ENCODE measurements at regions not wholly inside any gene's neighbourhood (a gene's known extent, or its start where the extent isn't known, plus 50 kb on each side); places are given as distances from the start of the nearest gene placed in this dataset.

GRCh38 chr4:125808570-125808969, 493.8 kb downstream of the FAT4 start:
- no peak for DNase-seq (ENCODE audit: low spot score)

- no peak for DNase-seq (ENCODE audit: low spot score)
Measured at GRCh38 chr4:125811892-125812291, 497.1 kb downstream of the FAT4 start.

DNA sequence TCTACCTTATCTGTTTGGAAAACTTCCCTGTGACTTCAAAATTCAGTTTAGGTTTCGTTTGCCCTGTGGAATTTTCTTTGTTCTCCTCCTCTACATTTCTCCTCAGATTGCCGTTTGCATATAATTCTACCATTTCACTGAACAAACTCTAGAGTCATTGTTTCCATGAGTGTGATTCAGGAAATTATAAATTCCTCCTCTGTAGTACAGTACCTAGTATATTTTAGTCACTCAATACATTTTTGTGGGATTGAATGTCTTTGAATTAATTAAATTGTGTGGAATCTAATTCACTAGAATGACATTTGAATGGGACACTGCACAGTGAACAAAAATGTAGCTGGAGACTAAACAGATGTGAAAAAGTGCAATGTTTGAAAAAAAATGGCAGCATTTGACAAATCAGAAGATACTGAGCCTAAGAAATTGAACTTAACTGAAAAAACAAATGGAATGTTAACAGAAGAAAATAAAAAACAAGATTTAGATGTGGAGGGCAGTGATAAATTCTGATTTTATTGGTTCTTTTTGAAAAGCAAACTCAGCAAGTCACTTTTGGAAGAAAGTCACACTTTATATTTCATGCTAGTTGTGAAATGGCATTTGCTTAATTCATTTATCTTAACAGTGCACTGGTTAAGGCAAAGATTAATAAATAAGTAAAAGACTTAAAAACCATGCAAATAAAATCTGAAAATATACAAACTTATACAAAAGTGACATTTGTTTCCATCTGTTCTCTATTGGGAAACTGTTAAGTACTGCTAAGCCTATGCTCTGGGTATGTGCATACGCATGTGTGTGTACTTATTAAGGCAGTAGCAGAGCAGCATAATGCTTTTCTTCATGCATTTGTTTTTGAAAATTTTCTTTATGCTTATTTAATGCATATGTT, 512.3 kb downstream of the FAT4 start:
- DNase-seq (ENCODE audit: low spot score) = no peak

GRCh38 chr4:125827696-125828052, 512.9 kb downstream of the FAT4 start:
- no peak for DNase-seq (ENCODE audit: low spot score)

GRCh38 chr4:125828346-125828745, 513.6 kb downstream of the FAT4 start:
- no peak for DNase-seq (ENCODE audit: low spot score)

GRCh38 chr4:125832161-125832560, 517.4 kb downstream of the FAT4 start:
- DNase-seq (ENCODE audit: low spot score) = no peak

DNA sequence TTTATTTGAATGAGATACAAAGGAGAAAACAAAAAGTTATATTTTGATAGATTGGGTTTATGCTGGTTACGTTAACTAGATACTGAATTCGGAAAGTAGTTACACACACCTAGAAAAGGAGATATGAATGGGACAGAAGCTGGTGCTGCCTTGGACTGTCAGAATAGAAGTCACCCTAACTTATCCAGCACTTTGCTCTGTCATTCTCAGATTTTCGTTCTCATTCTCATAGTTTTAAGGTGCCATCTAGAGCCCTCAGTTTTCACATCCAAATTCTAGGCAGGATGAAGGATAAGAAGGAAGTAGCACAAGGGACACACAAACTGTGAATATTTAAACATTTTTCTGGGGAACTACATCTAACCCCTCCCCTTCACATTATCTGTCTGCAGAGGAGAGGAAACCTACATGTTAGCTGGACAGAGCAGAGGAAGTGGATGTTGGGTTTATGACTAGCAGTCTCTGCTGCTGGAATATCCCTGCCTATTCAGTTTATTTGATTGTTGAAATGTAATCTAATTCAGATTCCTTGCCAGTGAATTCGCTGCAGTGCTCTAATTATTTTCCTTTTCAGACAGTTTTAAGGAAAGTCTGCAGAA, 521.9 kb downstream of the FAT4 start:
- no peak for DNase-seq (ENCODE audit: low spot score)

GRCh38 chr4:125837493-125838201, 522.9 kb downstream of the FAT4 start:
- DNase-seq (ENCODE audit: low spot score) = no peak

- DNase-seq (ENCODE audit: low spot score) = no peak
Measured at GRCh38 chr4:125838202-125838601, 523.4 kb downstream of the FAT4 start.

DNA sequence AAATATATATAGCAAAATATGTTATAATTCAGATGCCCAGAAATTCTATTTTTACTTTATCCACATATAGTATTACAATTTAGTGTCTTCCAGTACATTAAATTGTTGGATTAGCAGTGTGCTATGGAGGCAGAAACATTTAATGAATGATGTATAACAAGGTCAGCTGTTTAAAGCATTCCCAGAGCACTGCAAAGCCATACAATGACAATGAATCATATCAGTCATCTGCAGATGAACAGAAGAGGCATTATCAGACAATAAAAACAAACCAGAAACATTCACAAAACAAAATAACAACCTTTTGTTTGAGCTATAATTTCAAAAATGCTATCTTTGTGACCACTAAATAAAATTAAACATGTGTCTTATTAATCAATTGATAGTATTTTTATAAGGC, 524.2 kb downstream of the FAT4 start:
- no peak for DNase-seq (ENCODE audit: low spot score)

DNA sequence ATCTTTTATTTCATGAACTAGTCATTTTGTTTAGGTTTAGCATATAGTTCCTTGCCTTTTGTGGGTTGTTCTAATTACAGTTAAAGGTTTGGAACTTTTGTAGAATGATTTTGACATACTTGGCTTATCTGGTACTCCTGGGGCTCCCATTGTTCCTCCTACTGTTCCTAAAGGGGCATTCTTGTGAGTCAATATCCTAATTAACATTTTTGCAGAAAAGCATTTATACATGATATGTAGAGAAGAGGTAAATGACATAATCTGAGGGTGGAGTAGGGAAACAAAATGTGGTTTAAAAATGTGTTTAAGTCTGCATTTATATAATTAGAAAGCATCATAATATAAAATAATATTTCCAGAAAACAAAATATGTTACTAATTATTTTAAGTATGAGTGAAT, 529.2 kb downstream of the FAT4 start:
- DNase-seq (ENCODE audit: low spot score) = no peak

DNA sequence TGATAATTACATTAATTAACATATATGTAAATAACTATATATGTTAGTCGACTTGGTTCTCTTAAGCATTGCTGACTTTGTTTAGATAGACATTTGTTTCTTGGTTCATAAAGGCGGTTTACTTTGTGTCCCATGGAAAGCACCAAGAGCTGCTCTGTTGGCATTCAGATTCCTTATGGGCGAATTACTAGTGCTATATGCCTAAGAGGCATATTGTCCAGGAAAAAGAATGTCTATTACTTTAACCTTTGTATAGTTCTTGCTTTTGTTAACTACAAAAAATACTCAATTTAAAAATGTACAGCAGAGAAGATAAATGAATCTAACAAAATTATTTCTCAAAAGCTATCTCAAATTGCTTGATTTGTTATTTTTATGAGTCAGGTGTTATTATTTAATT, 532.8 kb downstream of the FAT4 start:
- DNase-seq (ENCODE audit: low spot score) = no peak

- no peak for DNase-seq (ENCODE audit: low spot score)
Measured at GRCh38 chr4:125849869-125850268, 535.1 kb downstream of the FAT4 start.

DNA sequence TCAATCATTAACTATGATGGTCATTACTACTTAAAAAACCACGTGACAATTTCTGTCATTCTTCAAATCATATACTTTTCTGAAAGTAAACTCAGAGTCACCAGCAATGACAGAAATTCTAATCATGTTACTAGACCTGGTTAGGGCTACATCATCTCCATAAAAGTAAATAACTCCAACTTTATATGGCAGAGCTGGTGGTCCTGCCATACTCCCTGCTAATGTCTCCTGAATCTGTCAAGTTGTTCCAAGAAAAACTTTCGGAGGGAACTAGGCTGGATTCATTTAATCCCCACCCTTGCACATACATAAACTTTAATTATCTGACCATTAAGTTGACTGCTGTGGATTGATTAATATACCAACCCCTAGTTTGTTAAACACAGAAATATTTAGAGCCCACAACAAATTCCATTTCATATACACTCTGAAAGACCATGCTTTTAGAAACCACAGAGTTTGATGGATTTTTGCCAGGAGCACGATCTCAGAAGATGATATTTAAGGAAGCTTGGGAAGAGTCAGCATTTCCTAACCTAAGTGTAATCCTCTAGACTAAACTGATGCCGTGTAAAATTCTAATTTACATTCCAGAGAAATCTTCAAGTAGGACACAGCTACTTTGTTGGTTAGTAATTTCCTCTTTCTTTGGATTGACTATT, 577.0 kb downstream of the FAT4 start:
- no peak for DNase-seq (ENCODE audit: low spot score)

GRCh38 chr4:125904802-125905201, 590.0 kb downstream of the FAT4 start:
- DNase-seq (ENCODE audit: low spot score) = no peak

GRCh38 chr4:125911058-125911457, 596.3 kb downstream of the FAT4 start:
- no peak for DNase-seq (ENCODE audit: low spot score)

GRCh38 chr4:125911481-125911880, 596.7 kb downstream of the FAT4 start:
- no peak for DNase-seq (ENCODE audit: low spot score)

- DNase-seq (ENCODE audit: low spot score) = no peak
Measured at GRCh38 chr4:125917559-125917958, 602.8 kb downstream of the FAT4 start.

DNA sequence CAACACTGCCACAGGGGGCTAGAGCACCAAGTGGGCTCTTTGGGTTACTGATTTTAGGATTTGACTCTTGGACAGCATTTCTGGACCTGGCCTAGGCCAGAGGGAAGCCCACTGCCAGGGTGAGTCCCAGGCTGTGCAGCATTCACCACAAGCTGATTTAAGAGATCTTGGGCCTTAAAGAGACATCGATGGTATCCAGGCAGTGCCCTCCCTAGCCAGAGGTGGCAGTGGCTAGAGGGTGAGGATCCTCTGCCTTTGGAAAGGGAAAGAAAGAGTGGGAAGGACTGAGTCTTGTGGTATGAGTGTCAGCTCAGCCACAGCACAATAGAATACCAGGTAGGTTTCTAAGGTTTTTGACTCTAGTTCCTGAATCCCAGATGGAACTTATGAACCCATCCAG, 613.9 kb downstream of the FAT4 start:
- no peak for DNase-seq (ENCODE audit: low spot score)

GRCh38 chr4:125938541-125938940, 623.8 kb downstream of the FAT4 start:
- DNase-seq (ENCODE audit: low spot score) = no peak

- no peak for DNase-seq (ENCODE audit: low spot score)
Measured at GRCh38 chr4:125940426-125940825, 625.7 kb downstream of the FAT4 start.

DNA sequence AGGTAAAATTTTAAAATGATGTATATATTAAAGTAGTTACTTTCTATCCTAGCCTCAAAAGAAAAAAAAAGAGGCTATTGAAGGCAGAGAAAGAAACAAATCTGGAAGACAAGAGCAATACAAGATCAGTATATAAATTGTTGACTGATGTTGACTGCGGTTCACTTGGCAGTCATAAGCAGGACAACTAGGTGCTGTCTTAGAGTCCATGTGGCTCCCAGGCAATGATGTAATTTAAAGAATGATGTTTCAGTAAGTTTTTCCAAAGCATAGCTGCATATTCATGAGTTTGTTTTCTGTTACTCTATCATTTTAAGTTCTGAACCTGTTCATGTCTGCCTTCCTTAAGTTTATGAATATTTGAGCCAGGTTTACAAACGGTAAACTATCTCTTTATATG, 630.2 kb downstream of the FAT4 start:
- no peak for DNase-seq (ENCODE audit: low spot score)

DNA sequence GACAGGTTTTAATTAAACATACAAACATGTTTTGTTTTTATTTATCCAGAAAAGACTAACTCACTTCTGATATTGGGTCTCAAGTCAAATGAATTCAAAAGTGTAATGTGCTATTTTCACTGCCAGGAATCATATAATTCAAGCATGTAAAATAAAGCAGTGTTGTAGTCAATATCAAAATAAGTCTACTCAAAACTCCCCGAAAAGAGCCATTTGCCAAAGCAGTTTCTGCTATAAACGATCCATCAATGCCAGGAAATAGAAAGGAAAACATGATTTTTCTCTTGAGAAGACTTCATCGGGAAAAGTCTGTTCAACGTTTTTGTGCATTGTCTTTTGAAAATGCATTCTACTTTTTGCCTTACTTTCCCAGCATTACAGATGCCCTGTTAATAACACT, 633.3 kb downstream of the FAT4 start:
- no peak for DNase-seq (ENCODE audit: low spot score)
